HCT116 (cell line): ENCODE measurements at regions not wholly inside any gene's neighbourhood (a gene's known extent, or its start where the extent isn't known, plus 50 kb on each side); places are given as distances from the start of the nearest gene placed in this dataset.

ENCODE experiments used
- ATAC-seq: fragments of 200-7000 bp; cut with Tn5 transposase; 2 replicates; pipeline ENCODE4 v1.9.1; 2020; ENCODE audit warnings: mild to moderate bottlenecking, moderate library complexity
- BruUV-seq: library from RNA; stranded (reverse); fragments of 400-500 nt; replicated peaks from 2 replicates; lab custom pipeline; 2021; lab: Mats Ljungman, UMichigan
- CTCF ChIA-PET: fragments of 300-600 bp; sonication (Branson Sonifier 250); formaldehyde crosslinking; loops from one replicate; lab custom pipeline; 2021; ENCODE audit warnings: antibody characterized with exemption; lab: Charles Lee
- POLR2A ChIA-PET: fragments of 300-600, 350-600 bp; sonication (Branson Sonifier 250); formaldehyde crosslinking; loops from one replicate; lab custom pipeline; 2021; ENCODE audit warnings: antibody characterized with exemption; lab: Charles Lee
- RAD21 ChIA-PET, 2 experiments: fragments of 300-600 bp; sonication (Branson Sonifier 250); formaldehyde crosslinking; loops; one replicate each; lab custom pipeline; 2023; ENCODE audit warnings: low total read pairs in 2 of 2; ENCODE audit not compliant: uncharacterized antibody in 2 of 2, unreplicated experiment in 2 of 2, low non-redundant PET in 1 of 2; lab: Charles Lee
- DNase-seq: peaks from one replicate; pipeline ENCODE4 v3.0.0-alpha.2; 2010; ENCODE audit warnings: low read depth, low spot score
- H2AFZ ChIP-seq: fragments of 200-600 bp; shearing (Covaris generic), sonication (generic); 2 replicates; pipeline ENCODE4 v1.6.1; 2017; ENCODE audit warnings: low read depth, mixed run types, mixed read lengths, antibody characterized with exemption, low read length; ENCODE audit not compliant: poor library complexity, severe bottlenecking
- H3K27ac ChIP-seq: 2 replicates; pipeline ENCODE4 v1.5.1; 2012; ENCODE audit warnings: low read depth, low read length
- H3K27me3 ChIP-seq: fragments of 200-600 bp; sonication (generic); 2 replicates; pipeline ENCODE4 v1.6.1; 2016; ENCODE audit warnings: mixed run types, low read length, mixed read lengths; ENCODE audit not compliant: insufficient read depth
- H3K36me3 ChIP-seq, 2 experiments: fragments of 200-500 bp in 1 of 2; fragments of 200-600 bp in 1 of 2; sonication (Bioruptor generic) in 1 of 2; sonication (generic) in 1 of 2; 2 replicates each; pipeline versions ENCODE4 v1.5.1 to v1.6.1; 2014 to 2016; ENCODE audit warnings: low read length in 2 of 2, inconsistent platforms in 1 of 2, mixed read lengths in 1 of 2, mixed run types in 1 of 2; ENCODE audit not compliant: insufficient read depth in 2 of 2, control insufficient read depth in 1 of 2
- H3K4me1 ChIP-seq, 2 experiments: fragments of 200-600 bp in 1 of 2; sonication (generic) in 1 of 2; 2 replicates each; pipeline versions ENCODE4 v1.5.1 to v1.6.1; 2012 to 2017; ENCODE audit warnings: low read length in 2 of 2, inconsistent platforms in 1 of 2, mild to moderate bottlenecking in 1 of 2, mixed read lengths in 1 of 2, mixed run types in 1 of 2, moderate library complexity in 1 of 2; ENCODE audit not compliant: insufficient read depth in 2 of 2, control insufficient read depth in 1 of 2
- H3K4me2 ChIP-seq: fragments of 200-600 bp; sonication (generic); 2 replicates; pipeline ENCODE4 v1.6.1; 2017; ENCODE audit warnings: mixed run types, low read length, mixed read lengths
- H3K4me3 ChIP-seq, 2 experiments: fragments of 200-600 bp in 1 of 2; sonication (generic) in 1 of 2; replicated peaks in 1 of 2; 2 replicates each; pipeline ENCODE4 v1.5.1; 2011 to 2016; ENCODE audit warnings: low read length in 2 of 2, control low read depth in 1 of 2, low read depth in 1 of 2, mild to moderate bottlenecking in 1 of 2, mixed read lengths in 1 of 2, mixed run types in 1 of 2
- H3K79me2 ChIP-seq: fragments of 200-600 bp; sonication (generic); 2 replicates; pipeline ENCODE4 v1.6.1; 2017; ENCODE audit warnings: mild to moderate bottlenecking, mixed run types, low read length, moderate library complexity, mixed read lengths; ENCODE audit not compliant: insufficient read depth
- H3K9ac ChIP-seq: fragments of 200-600 bp; sonication (generic); 2 replicates; pipeline ENCODE4 v1.6.1; 2016; ENCODE audit warnings: low read length, mixed read lengths
- H3K9me2 ChIP-seq: fragments of 200-600 bp; sonication (generic), shearing (Covaris generic); 2 replicates; pipeline ENCODE4 v1.6.1; 2017; ENCODE audit warnings: mixed run types, mild to moderate bottlenecking, moderate library complexity; ENCODE audit not compliant: insufficient read depth
- H3K9me3 ChIP-seq, 2 experiments: fragments of 200-500 bp in 1 of 2; fragments of 200-600 bp in 1 of 2; sonication (Bioruptor generic) in 1 of 2; sonication (generic) in 1 of 2; 2 replicates each; pipeline ENCODE4 v1.6.1; 2014 to 2017; ENCODE audit warnings: low read length in 2 of 2, mixed read lengths in 2 of 2, inconsistent platforms in 1 of 2, low read depth in 1 of 2, mild to moderate bottlenecking in 1 of 2, mixed run types in 1 of 2, moderate library complexity in 1 of 2; ENCODE audit not compliant: control insufficient read depth in 1 of 2, insufficient read depth in 1 of 2
- H4K20me1 ChIP-seq: fragments of 200-600 bp; sonication (generic), shearing (Covaris generic); 2 replicates; pipeline ENCODE4 v1.6.1; 2017; ENCODE audit warnings: mixed run types, mild to moderate bottlenecking, moderate library complexity; ENCODE audit not compliant: insufficient read depth
- ATF3 ChIP-seq: IDR thresholded peaks from 2 replicates; pipeline ENCODE4 v1.6.1; 2012
- CBX3 ChIP-seq: IDR thresholded peaks from 2 replicates; pipeline ENCODE4 v1.6.1; 2012; ENCODE audit warnings: low read depth
- CEBPB ChIP-seq: IDR thresholded peaks from 2 replicates; pipeline ENCODE4 v1.6.1; 2012; ENCODE audit warnings: low read depth
- ELF1 ChIP-seq: IDR thresholded peaks from 2 replicates; pipeline ENCODE4 v1.6.1; 2012; ENCODE audit warnings: low read depth, borderline replicate concordance
- EZH2 ChIP-seq: fragments of 200-600 bp; sonication (generic); IDR thresholded peaks from 2 replicates; pipeline ENCODE4 v1.6.1; 2017; ENCODE audit warnings: antibody characterized with exemption, mixed run types
- EZH2phosphoT487 ChIP-seq: fragments of 200-600 bp; IDR thresholded peaks from 2 replicates; pipeline ENCODE4 v1.6.1; 2018; ENCODE audit warnings: antibody characterized with exemption, borderline replicate concordance
- JUND ChIP-seq: IDR thresholded peaks from 2 replicates; pipeline ENCODE4 v1.6.1; 2012
- POLR2AphosphoS5 ChIP-seq: IDR thresholded peaks from 2 replicates; pipeline ENCODE4 v1.6.1; 2011; ENCODE audit warnings: mild to moderate bottlenecking, low read depth, low read length, moderate library complexity
- RAD21 ChIP-seq: IDR thresholded peaks from 2 replicates; pipeline ENCODE4 v1.6.1; 2012; ENCODE audit warnings: low read depth, mild to moderate bottlenecking
- YY1 ChIP-seq: IDR thresholded peaks from 2 replicates; pipeline ENCODE4 v1.6.1; 2011; ENCODE audit warnings: low read length, low read depth, moderate library complexity, mild to moderate bottlenecking; ENCODE audit not compliant: insufficient replicate concordance; ENCODE audit errors: extremely low read depth
- ZBTB33 ChIP-seq: IDR thresholded peaks from 2 replicates; pipeline ENCODE4 v1.6.1; 2011; ENCODE audit warnings: mild to moderate bottlenecking, low read length, moderate library complexity; ENCODE audit not compliant: insufficient replicate concordance; ENCODE audit errors: extremely low read depth
- ZFX ChIP-seq: fragments of 450-650 bp; IDR thresholded peaks from 2 replicates; pipeline ENCODE4 v1.6.1; 2017
- ZNF274 ChIP-seq: fragments of 200-500 bp; sonication (Bioruptor generic); IDR thresholded peaks from 2 replicates; pipeline ENCODE4 v1.6.1; 2014; ENCODE audit warnings: mild to moderate bottlenecking, low read depth, low read length, inconsistent platforms
- intact Hi-C: fragments of 100-400 bp; cut with micrococcal nuclease; formaldehyde crosslinking; loops from 2 replicates; pipeline ENCODE4 v1.10.0; 2022

- Histone ChIP-seq H3K4me3 (no peak overlapping the region), H4K20me1 (no peaks in the 10 kb centered on the region), H3K9me3 (peaks cover 8 to 24% of the 10 kb centered on the region in 2 experiments; a peak in 3 of 4 replicates), H3K36me3 (no peaks in the 10 kb centered on the region), H3K27me3 (no peaks in the 10 kb centered on the region), H3K27ac (no peak overlapping the region), H3K9me2 (no peaks in the 10 kb centered on the region), H2AFZ (no peak overlapping the region), H3K79me2 (no peaks in the 10 kb centered on the region), H3K4me1 (no peaks in the 10 kb centered on the region), H3K9ac (no peak overlapping the region), H3K4me2 (no peak overlapping the region)
- POLR2A ChIA-PET = no interaction called here
- ATAC-seq (no peak), DNase-seq (no peak)
- CTCF ChIA-PET = no interaction called here
- no peak for TF ChIP-seq JUND
- no peak for TF ChIP-seq ATF3
- TF ChIP-seq ZNF274 = no peak
- TF ChIP-seq RAD21 = no peak
- no peak for TF ChIP-seq POLR2AphosphoS5
- no peak for TF ChIP-seq EZH2phosphoT487
- no peak for TF ChIP-seq EZH2
- TF ChIP-seq CBX3 = no peak
- TF ChIP-seq ZBTB33 = no peak
- no peak for TF ChIP-seq ZFX
- TF ChIP-seq ELF1 = no peak
- no peak for TF ChIP-seq YY1
- TF ChIP-seq CEBPB = no peak
- no TSS peak for BruUV-seq
- RAD21 ChIA-PET = no interaction called here
- intact Hi-C loops = no loop called here
Measured at GRCh38 chr21:16287046-16287445, 557.3 kb downstream of the USP25 start.
